ENCODE measurements at regions not wholly inside any gene's neighbourhood (a gene's known extent, or its start where the extent isn't known, plus 50 kb on each side); places are given as distances from the start of the nearest gene placed in this dataset.

GRCh38 chr6:137660296-137660731 lies 166.1 kb upstream of the OLIG3 start:
- Histone ChIP-seq H2AFZ (no peak overlapping the region), H3K4me1 (no peaks in the 10 kb centered on the region), H3K36me3 (ENCODE audit: control insufficient read depth, insufficient read depth, low read length) (no peaks in the 10 kb centered on the region), H3K79me2 (no peaks in the 10 kb centered on the region), H3K9me3 (ENCODE audit: control insufficient read depth, low read length) (no peaks in the 10 kb centered on the region), H3K9ac (no peak overlapping the region), H3K27me3 (ENCODE audit: control insufficient read depth, insufficient read depth, low read length) (no peaks in the 10 kb centered on the region), H3K27ac (no peak overlapping the region), H3K4me2 (ENCODE audit: low read length) (no peak overlapping the region), H3K4me3 (ENCODE audit: low read depth, low read length) (no peak overlapping the region)
- TF ChIP-seq CTCF (IDR thresholded peaks at IDR 0.05): no peak

- TF ChIP-seq CTCF (IDR thresholded peaks at IDR 0.05): no peak
- H3K4me3 ChIP-seq (ENCODE audit: low read depth, low read length): no peak overlapping the region
- no peaks in the 10 kb centered on the region for H3K27me3 ChIP-seq (ENCODE audit: control insufficient read depth, insufficient read depth, low read length)
- no peak overlapping the region for H3K27ac ChIP-seq
- H2AFZ ChIP-seq: no peak overlapping the region
- H3K9me3 ChIP-seq (ENCODE audit: control insufficient read depth, low read length): no peaks in the 10 kb centered on the region
- no peaks in the 10 kb centered on the region for H3K36me3 ChIP-seq (ENCODE audit: control insufficient read depth, insufficient read depth, low read length)
- no peak overlapping the region for H3K4me2 ChIP-seq (ENCODE audit: low read length)
- H3K4me1 ChIP-seq: no peaks in the 10 kb centered on the region
- H3K79me2 ChIP-seq: no peaks in the 10 kb centered on the region
- H3K9ac ChIP-seq: no peak overlapping the region
These were observed 167.4 kb upstream of the OLIG3 start for GRCh38 chr6:137661601-137662000.

- no peak overlapping the region for H2AFZ ChIP-seq
- TF ChIP-seq CTCF (IDR thresholded peaks at IDR 0.05): no peak
- no peak overlapping the region for H3K4me2 ChIP-seq (ENCODE audit: low read length)
- H3K4me3 ChIP-seq (ENCODE audit: low read depth, low read length): no peak overlapping the region
- H3K4me1 ChIP-seq: no peaks in the 10 kb centered on the region
- H3K36me3 ChIP-seq (ENCODE audit: control insufficient read depth, insufficient read depth, low read length): no peaks in the 10 kb centered on the region
- H3K79me2 ChIP-seq: no peaks in the 10 kb centered on the region
- H3K27me3 ChIP-seq (ENCODE audit: control insufficient read depth, insufficient read depth, low read length): no peaks in the 10 kb centered on the region
- no peaks in the 10 kb centered on the region for H3K9me3 ChIP-seq (ENCODE audit: control insufficient read depth, low read length)
- no peak overlapping the region for H3K27ac ChIP-seq
- no peak overlapping the region for H3K9ac ChIP-seq
These were observed 170.0 kb upstream of the OLIG3 start for GRCh38 chr6:137664183-137664582.

GRCh38 chr6:137665342-137665934 lies 171.2 kb upstream of the OLIG3 start:
- Histone ChIP-seq H3K4me1 (no peaks in the 10 kb centered on the region), H3K9me3 (ENCODE audit: control insufficient read depth, low read length) (no peaks in the 10 kb centered on the region), H3K4me3 (ENCODE audit: low read depth, low read length) (no peak overlapping the region), H3K79me2 (no peaks in the 10 kb centered on the region), H3K36me3 (ENCODE audit: control insufficient read depth, insufficient read depth, low read length) (no peaks in the 10 kb centered on the region), H3K4me2 (ENCODE audit: low read length) (no peak overlapping the region), H2AFZ (no peak overlapping the region), H3K27ac (no peak overlapping the region), H3K9ac (no peak overlapping the region), H3K27me3 (ENCODE audit: control insufficient read depth, insufficient read depth, low read length) (no peaks in the 10 kb centered on the region)
- no peak for TF ChIP-seq CTCF (IDR thresholded peaks at IDR 0.05)

GRCh38 chr6:137666202-137666774 lies 172.1 kb upstream of the OLIG3 start:
- Histone ChIP-seq H3K27ac (no peak overlapping the region), H3K79me2 (no peaks in the 10 kb centered on the region), H3K9ac (no peak overlapping the region), H3K4me2 (ENCODE audit: low read length) (no peak overlapping the region), H3K36me3 (ENCODE audit: control insufficient read depth, insufficient read depth, low read length) (no peaks in the 10 kb centered on the region), H3K4me3 (ENCODE audit: low read depth, low read length) (no peak overlapping the region), H3K9me3 (ENCODE audit: control insufficient read depth, low read length) (no peaks in the 10 kb centered on the region), H2AFZ (no peak overlapping the region), H3K27me3 (ENCODE audit: control insufficient read depth, insufficient read depth, low read length) (no peaks in the 10 kb centered on the region), H3K4me1 (no peaks in the 10 kb centered on the region)
- no peak for TF ChIP-seq CTCF (IDR thresholded peaks at IDR 0.05)
